Mononuclear cell (primary cell): ENCODE measurements at regions not wholly inside any gene's neighbourhood (a gene's known extent, or its start where the extent isn't known, plus 50 kb on each side); places are given as distances from the start of the nearest gene placed in this dataset.

ENCODE experiments used
- H3K27me3 ChIP-seq: 2 replicates; pipeline ENCODE4 v1.6.0; 2011; ENCODE audit warnings: low read length, control low read depth; ENCODE audit not compliant: insufficient read depth
- H3K4me1 ChIP-seq: 2 replicates; pipeline ENCODE4 v1.5.1; 2011; ENCODE audit warnings: mild to moderate bottlenecking, low read length, control low read depth; ENCODE audit not compliant: insufficient read depth
- H3K4me3 ChIP-seq: 2 replicates; pipeline ENCODE4 v1.5.1; 2011; ENCODE audit warnings: mild to moderate bottlenecking, low read length, moderate library complexity
- H3K9me3 ChIP-seq: 2 replicates; pipeline ENCODE4 v1.5.1; 2011; ENCODE audit warnings: low read depth, mild to moderate bottlenecking, control low read depth, low read length

- H3K4me1 ChIP-seq = no peaks in the 10 kb centered on the region
- no peaks in the 10 kb centered on the region for H3K9me3 ChIP-seq
- no peak overlapping the region for H3K4me3 ChIP-seq
- no peaks in the 10 kb centered on the region for H3K27me3 ChIP-seq
These were observed 73.8 kb upstream of the SORCS1 start for GRCh38 chr10:107238275-107238674.

- Histone ChIP-seq H3K4me3 (no peak overlapping the region), H3K4me1 (no peaks in the 10 kb centered on the region), H3K27me3 (no peaks in the 10 kb centered on the region), H3K9me3 (no peaks in the 10 kb centered on the region)
These were observed 67.5 kb upstream of the SORCS1 start for GRCh38 chr10:107232013-107232412.

GRCh38 chr10:107230887-107231286 is 66.4 kb upstream of the SORCS1 start:
- no peak overlapping the region for H3K4me3 ChIP-seq
- no peaks in the 10 kb centered on the region for H3K27me3 ChIP-seq
- no peaks in the 10 kb centered on the region for H3K9me3 ChIP-seq
- no peaks in the 10 kb centered on the region for H3K4me1 ChIP-seq

GRCh38 chr10:107215681-107216080 is 51.2 kb upstream of the SORCS1 start:
- Histone ChIP-seq H3K27me3 (no peaks in the 10 kb centered on the region), H3K9me3 (no peaks in the 10 kb centered on the region), H3K4me3 (no peak overlapping the region), H3K4me1 (no peaks in the 10 kb centered on the region)
